GM12878 (cell line): ENCODE measurements at regions not wholly inside any gene's neighbourhood (a gene's known extent, or its start where the extent isn't known, plus 50 kb on each side); places are given as distances from the start of the nearest gene placed in this dataset.

Experiments
- E2F4 ChIP-seq: IDR thresholded peaks from 2 replicates; pipeline ENCODE4 v1.6.1; 2012; ENCODE audit warnings: low read depth, low read length, improper control_type of control experiment
- EGR1 ChIP-seq, 2 experiments: IDR thresholded peaks; 1 replicate in 1 of 2; 2 replicates in 1 of 2; pipeline ENCODE4 v1.6.1; 2011 to 2012; ENCODE audit warnings: low read depth in 2 of 2, low read length in 2 of 2, borderline replicate concordance in 1 of 2, mild to moderate bottlenecking in 1 of 2, moderate library complexity in 1 of 2
- EZH2 ChIP-seq: IDR thresholded peaks from 2 replicates; pipeline ENCODE4 v1.6.1; 2012; ENCODE audit warnings: low read depth, mild to moderate bottlenecking, control low read depth, inconsistent platforms, low read length, borderline replicate concordance; ENCODE audit not compliant: control insufficient read depth
- GATAD2B ChIP-seq: fragments of 450-650 bp; conservative IDR thresholded peaks from 2 replicates; pipeline ENCODE4 v1.6.1; 2017; ENCODE audit warnings: low read depth, mild to moderate bottlenecking, moderate library complexity
- HSF1 ChIP-seq: fragments of 150-350 bp; IDR thresholded peaks from 2 replicates; pipeline ENCODE4 v1.6.1; 2014; ENCODE audit warnings: mild to moderate bottlenecking, low read depth, low read length
- KDM1A ChIP-seq: fragments of 200-600 bp; sonication (generic); IDR thresholded peaks from 2 replicates; pipeline ENCODE4 v1.6.1; 2016; ENCODE audit warnings: borderline replicate concordance
- NR2C2 ChIP-seq: IDR thresholded peaks from 2 replicates; pipeline ENCODE4 v1.6.1; 2011; ENCODE audit warnings: borderline replicate concordance, low read depth; ENCODE audit not compliant: control insufficient read depth, insufficient read length
- POLR2A ChIP-seq: IDR thresholded peaks from 2 replicates; pipeline ENCODE4 v1.6.1; 2011; ENCODE audit warnings: low read depth, mild to moderate bottlenecking, low read length
- POU2F2 ChIP-seq: IDR thresholded peaks from 3 replicates; pipeline ENCODE4 v1.6.1; 2011; ENCODE audit warnings: low read depth, mild to moderate bottlenecking, low read length, borderline replicate concordance
- RCOR1 ChIP-seq: conservative IDR thresholded peaks from 2 replicates; pipeline ENCODE4 v1.6.1; 2012; ENCODE audit warnings: low read depth, low read length, improper control_type of control experiment
- TF ChIP-seq, protein P1 (sequence below): fragments of 450-650 bp; IDR thresholded peaks from 2 replicates; pipeline ENCODE4 v1.6.1; 2014; ENCODE audit warnings: mild to moderate bottlenecking
- TF ChIP-seq, protein P2 (sequence below): IDR thresholded peaks from 2 replicates; pipeline ENCODE4 v1.6.1; 2012; ENCODE audit warnings: low read depth, low read length, improper control_type of control experiment

- TF ChIP-seq KDM1A, result no peak
- TF ChIP-seq EZH2, result no peak
- TF ChIP-seq E2F4, result no peak
- TF ChIP-seq EGR1 (IDR thresholded peaks at IDR 0.05; ENCODE audit: borderline replicate concordance in 1 of 2, low read depth in 2 of 2, low read length in 2 of 2), result no peak
- no peak for TF ChIP-seq POU2F2
- TF ChIP-seq, protein P1, sequence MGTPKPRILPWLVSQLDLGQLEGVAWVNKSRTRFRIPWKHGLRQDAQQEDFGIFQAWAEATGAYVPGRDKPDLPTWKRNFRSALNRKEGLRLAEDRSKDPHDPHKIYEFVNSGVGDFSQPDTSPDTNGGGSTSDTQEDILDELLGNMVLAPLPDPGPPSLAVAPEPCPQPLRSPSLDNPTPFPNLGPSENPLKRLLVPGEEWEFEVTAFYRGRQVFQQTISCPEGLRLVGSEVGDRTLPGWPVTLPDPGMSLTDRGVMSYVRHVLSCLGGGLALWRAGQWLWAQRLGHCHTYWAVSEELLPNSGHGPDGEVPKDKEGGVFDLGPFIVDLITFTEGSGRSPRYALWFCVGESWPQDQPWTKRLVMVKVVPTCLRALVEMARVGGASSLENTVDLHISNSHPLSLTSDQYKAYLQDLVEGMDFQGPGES, result no peak
- no peak for TF ChIP-seq HSF1
- no peak for TF ChIP-seq NR2C2
- TF ChIP-seq, protein P2, sequence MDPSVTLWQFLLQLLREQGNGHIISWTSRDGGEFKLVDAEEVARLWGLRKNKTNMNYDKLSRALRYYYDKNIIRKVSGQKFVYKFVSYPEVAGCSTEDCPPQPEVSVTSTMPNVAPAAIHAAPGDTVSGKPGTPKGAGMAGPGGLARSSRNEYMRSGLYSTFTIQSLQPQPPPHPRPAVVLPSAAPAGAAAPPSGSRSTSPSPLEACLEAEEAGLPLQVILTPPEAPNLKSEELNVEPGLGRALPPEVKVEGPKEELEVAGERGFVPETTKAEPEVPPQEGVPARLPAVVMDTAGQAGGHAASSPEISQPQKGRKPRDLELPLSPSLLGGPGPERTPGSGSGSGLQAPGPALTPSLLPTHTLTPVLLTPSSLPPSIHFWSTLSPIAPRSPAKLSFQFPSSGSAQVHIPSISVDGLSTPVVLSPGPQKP, result no peak
- no peak for TF ChIP-seq RCOR1
- no peak for TF ChIP-seq GATAD2B
- TF ChIP-seq POLR2A, result no peak
These were observed 473.9 kb downstream of the TOX3 start for GRCh38 chr16:52073024-52073423.
